Kidney tubule cell (primary cell): ENCODE measurements at regions not wholly inside any gene's neighbourhood (a gene's known extent, or its start where the extent isn't known, plus 50 kb on each side); places are given as distances from the start of the nearest gene placed in this dataset.

Experiments
- DNase-seq: peaks from one replicate; pipeline ENCODE4 v3.0.0-alpha.2; 2018; ENCODE audit warnings: low spot score

DNA sequence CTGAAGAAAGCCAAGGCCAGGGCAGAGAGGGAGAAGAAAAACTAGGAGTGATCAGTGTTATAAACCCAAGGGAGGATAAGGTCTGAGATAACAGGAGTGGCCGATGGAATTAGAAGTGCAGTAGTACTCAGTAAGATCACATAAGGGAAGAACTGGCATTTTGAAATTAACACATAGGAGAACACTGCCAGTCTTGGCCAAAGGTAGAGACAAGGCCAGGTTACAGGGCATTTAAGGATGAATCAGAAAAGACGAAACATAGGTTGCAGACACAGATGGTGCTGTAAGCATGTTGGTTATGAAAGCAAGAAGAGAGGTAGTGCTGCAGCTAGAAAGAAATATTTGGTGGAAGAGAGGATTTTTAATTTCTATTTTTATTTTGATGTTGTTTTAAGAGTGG, 278.9 kb upstream of the SNX7 start:
- no peak for DNase-seq

DNA sequence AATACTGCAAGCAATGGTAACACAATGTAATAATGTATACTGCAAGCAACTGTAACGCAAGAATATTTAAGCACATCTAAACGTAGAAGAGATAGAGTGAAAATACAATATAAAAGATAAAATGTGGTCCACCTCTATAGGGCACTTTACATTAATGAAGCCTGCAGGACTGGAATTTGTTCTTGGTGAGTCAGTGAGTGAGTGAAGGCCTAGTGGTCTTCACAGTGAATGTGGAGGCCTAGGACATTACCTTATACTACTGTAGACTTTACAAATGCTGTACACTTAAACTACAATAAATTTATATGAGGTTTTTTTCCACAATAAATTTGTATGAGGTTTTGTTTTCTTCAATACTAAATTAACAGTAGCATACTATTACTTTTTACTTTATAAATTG, 287.4 kb upstream of the SNX7 start:
- no peak for DNase-seq

DNA sequence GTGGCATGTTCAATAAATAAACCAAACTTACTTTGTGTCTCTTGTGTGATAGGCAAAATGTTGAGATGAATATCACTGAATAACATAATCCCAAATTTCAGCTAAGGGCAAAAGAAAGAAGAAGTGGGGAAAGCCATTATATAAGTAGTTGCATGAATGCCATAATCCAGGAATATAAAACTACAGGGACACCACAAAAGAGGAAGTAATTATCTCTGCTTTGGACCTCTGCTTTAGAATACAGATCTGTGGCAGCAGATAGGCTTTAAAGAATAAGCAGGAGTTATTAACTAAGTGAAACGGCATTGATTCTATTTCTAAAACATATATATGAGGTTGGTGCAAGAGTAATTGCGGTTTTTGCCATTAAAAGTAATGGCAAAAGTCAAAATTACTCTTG, 288.5 kb upstream of the SNX7 start:
- no peak for DNase-seq

DNA sequence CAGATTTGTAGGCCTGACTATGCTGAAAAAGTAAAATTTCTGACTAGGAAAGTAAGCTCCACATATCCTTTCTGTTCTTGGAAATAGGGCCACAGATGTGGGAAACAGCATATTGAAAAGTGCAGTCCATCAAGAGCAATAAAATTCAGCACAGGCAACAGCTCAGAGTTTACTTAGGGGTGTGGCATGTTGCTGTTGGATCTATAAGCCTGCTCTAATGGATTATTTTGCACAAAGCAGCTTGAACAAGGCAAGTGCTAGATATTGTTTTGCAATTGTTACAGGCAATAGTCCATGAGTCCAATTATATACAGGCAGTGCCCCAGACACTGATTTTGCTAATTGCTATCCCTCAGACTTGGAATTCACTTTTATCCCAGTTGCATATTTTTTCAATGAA, 289.8 kb upstream of the SNX7 start:
- DNase-seq = no peak

DNA sequence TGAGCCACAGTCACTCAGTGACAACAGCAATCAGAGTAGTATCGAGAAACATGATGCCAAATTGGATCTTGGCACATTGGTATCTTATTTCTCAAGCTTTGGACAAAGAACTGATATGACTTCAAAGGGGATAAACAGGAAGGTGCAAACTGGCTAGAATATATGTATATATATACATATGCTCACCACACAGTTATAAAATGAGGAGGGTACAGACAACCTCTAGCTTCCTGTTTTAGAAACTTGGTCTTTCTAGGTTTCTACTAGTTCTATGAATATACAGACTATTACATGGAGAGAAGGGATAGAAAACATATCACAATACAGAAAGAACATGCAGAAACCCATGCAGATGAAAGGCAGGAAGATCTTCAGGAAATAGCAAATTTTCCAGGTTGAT, 292.1 kb upstream of the SNX7 start:
- DNase-seq = no peak

DNA sequence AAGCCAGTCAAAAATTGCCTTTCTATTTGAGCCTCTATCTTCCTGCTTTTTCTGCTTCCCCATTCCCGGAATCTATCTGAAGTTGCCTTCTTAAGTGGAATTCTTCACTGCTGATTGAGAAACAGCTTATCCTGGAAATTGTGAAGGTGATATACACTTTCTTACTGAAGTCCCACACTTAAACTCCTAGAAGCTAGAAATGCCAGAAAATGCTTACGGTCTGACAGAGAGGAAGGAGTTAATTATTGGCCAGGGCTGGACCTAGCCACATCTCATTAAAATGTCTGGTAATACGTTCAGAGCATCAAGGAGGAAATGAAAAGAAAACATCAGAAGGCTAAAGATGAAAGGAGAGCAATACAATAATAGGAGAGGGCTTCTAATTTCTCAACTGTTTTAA, 292.5 kb upstream of the SNX7 start:
- DNase-seq = peak; percentile 23

DNA sequence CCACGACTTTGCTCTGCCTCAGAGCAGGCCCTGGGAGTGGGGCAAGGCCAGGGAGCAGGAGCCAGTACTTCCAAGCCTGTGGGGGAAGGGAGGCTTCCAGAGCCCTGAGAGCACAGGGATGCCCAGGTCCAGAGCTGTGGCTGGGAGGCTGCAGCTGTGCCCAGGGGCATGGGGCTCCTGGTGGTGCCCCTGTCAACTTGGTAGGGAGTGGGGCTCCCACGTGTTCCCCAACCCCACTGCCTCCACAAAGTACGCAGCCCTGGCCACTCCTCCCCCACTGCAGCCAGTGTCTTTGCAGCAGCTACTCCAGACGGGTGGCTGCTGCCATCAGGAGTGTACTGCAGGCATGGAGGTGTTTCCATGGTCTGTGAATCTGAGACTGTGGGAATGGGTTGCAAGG, 294.1 kb upstream of the SNX7 start:
- DNase-seq = no peak

DNA sequence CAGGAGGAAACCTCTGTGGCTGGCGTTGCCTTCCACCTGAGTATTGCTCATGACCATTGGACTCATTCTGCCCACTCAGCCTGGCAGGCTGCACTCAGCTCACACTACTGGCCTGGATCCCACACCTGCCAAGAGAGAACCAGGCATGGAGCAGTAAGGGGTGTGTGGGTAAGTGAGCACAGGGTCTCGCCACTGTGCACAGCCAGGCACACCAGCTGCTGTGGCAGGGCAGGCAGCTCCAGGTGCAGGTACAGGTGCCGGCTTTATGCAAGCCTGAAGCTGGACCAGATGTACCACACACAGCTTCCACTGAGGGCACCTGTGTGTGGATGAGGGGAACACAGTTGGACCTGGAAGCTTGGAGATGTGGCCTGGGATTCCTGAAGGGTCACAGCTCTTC, 295.2 kb upstream of the SNX7 start:
- no peak for DNase-seq

DNA sequence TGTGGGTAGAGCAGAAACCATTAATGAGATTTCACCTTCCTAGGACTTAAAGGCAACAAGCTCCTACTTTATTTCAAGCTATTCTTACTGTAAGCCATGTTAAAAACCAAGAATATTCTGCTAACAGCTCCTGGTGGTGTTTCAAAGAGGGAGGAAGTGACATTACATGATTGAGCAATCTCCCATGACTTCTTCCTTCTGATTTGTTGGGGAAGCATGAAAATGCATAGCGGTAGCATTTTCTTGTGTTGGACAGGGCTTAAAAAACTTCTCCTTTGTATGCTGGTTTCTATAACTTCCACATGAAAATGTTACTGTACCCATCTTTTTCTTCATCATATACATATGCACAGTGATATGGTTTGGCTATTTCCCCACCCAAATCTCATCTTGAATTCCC, 297.0 kb upstream of the SNX7 start:
- no peak for DNase-seq

DNA sequence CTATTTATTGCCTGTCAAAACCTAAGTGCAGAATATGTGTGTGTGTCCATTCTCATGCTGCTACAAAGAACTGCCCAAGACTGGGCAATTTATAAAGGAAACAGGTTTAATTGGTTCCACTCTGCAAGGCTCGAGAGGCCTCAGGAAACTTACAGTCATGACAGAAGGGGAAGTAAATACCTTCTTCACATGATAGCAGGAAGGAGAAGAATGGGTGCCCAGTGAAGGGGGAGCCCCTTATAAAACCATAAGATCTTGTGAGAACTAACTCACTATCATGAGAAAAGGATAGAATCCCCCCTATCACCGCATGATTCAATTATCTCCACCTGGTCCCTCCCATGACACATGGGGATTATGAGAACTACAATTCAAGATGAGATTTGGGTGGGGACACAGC, 300.7 kb upstream of the SNX7 start:
- no peak for DNase-seq

DNA sequence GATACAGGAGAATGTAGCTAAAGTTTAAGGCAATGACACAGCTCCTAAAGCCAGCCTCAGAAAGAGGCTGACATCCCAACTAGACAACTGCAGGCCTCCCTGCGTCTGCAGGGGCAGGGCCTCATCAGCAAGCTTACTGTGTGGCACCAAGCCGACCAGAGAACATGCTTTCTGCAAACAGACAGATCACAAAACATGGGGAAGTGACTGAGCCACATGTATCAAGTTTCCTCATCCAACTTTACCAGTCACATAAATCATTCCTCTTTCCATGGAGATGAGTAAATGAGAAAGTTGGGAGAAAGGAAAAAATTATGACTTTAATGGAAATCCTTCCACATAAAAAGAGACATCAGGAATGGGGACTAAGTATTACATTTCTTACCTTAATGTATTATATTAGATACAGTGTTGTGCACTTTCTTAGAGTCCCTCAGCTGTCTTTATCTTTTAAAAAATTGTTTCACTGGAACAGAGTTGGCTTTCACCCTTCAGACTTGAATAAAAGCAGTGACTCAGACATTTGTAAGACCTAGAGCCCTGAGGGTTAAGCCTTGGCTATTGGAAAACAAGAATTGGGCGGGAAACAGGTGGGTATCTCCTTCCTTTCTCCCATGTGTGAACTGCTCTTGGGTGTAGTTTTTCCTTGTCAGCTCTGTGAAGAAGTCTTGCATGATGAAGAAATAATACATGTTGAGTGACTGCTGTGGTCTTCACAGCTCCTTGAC, 305.7 kb upstream of the SNX7 start:
- DNase-seq = no peak

DNA sequence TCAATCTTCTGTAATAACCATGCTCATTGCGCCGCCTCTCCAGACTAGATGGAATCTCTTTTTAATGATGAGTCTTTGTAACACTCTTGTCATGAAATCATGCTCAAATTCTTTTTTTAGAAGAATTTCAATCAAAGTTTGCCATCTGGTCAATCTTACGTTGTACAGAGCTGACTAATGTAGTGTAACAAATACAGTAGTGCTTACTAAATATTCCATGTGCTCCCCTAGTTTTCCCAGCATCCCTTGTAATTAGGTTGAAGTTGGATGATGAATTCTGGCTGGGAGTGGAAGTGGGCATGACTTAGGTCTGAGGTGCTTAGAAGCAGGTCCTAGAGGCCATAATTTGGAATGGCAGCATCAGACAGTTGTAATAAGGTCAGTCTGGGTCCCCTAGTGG, 309.1 kb upstream of the SNX7 start:
- no peak for DNase-seq

DNA sequence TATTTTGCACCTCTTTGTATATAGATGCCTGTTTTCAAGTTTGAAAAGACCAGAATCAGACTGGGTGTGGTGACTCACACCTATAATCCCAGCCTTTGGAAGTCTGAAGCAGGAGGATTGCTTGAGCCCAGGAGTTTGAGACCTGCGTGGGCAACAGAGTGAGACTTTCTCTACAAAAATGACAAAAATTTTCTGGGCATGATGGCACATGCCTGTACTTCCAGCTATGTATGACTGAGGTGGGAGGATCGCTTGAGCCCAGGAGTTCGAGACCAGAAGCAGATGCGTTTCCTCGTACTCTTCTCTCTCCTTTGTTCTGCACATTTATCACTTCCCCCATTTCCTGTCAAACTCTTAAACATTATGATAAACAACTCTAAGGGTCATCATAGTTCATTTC, 310.0 kb upstream of the SNX7 start:
- DNase-seq = no peak

DNA sequence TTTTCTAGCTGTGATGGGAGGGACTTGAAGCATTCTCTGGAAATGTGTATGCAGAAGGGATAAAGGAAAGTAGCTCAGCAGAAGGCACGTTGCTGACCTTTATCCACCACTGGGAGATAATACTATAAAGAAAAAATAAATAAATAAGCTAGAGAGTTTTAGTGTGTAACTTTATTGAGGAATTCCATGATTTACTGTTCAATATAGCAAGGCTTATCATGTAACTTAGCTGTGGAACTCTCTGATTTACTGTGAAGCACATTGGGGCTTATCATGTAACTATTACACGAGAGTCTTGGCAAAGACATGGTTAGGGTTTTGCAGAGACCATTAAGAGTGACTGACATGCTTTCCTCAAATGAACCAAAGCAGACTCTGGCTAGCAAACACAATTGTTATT, 316.1 kb upstream of the SNX7 start:
- DNase-seq = no peak

DNA sequence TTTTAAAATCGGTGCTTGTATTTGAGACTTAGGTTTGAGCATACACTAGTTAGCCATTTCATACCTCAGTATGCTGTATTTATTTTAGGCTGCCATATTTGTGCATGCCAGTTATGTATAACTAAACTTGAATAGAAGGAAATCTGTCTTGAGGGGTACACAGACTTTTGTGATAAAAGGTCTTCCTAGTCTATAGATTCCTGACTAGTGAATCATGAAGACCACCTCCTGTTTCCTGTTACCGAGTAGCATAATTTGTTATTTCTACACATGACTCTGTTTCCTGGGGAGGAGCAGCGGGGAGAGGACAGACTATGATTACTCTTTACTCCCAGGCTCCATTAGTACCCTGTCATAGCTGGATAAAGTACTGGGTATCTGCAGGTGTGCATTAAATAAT, 316.8 kb upstream of the SNX7 start:
- no peak for DNase-seq

DNA sequence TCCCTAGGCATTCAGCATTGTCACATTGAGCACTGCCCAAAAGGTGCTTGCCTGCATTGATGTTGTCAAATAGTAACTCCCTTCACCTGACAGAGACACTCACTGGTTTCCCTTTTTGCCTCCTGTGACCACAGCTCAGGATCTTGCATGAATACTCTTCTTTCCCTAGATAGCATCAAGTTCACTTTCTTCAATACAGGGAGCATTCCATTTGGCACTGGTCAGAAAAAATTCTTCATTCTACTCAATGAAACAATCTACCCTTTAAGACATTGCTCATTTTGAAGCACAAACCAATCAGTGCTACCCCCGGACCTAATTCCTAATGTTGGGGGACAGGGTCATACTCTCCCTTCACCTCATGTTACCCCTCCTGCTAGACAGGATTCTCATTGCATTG, 319.0 kb upstream of the SNX7 start:
- peak; percentile 44 for DNase-seq

DNA sequence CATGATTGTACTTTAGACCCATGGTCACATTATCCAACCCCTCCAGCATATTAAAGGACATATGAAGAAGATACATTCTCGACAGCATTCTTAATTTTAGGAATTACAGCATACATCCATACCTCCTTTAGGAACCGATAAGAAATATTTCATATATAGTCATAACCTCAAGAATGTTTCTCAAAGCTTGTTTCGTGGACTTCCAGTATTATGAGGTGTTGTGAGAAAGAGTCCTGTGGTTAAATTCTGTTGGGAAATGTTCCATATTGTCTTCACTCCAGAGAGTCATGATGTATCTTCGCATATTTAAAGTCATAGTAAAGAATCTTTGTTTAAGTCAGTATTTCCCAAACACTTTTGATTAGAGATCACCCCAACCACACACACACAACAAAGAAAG, 321.0 kb upstream of the SNX7 start:
- DNase-seq = no peak

DNA sequence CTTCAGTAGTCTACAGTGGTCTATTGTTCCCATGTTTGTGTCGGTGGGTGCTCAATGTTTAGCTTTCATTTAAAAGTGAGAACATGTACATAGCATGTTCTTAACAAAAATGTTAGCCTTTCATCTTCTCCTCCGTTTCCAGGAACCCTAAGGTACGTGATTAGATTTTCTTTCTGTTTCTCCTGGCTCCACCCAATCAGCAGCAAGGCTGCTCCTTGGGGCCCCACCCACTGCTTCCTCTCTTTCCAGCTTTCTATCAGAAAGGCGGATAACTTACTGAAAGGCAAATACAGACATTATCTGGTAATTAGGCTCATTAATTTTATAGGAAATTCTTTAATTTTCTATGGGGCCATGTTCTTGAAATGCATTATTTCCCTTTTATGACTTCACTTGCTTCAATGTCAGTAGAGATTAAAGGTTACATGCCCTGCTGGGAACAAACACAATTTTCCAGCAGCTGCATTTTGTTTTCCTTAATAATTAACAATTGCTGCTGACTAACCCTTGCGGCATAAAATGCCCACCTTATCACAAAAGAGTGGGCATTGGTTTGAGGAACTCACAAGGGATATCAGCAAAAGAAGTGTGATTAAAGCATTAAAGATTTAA, 324.9 kb upstream of the SNX7 start:
- peak; percentile 52 for DNase-seq

DNA sequence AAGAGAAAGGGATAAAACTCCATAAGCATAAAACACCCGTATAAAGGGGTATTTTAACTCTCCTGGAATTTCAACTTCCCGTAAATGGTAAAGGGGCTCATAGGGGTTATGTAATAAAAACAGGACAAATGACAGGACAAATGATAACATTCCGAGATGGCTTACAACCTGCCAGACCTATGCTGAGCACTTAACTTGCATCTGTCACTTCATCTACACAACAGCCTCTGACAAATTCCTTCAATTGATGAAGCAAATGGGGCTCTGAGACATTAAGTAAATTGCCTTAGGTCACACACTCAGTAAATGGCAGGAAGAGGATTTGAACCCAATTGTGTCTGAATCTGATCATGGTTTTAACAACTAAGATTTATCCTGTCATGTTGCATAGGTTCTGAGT, 327.6 kb upstream of the SNX7 start:
- DNase-seq = no peak

DNA sequence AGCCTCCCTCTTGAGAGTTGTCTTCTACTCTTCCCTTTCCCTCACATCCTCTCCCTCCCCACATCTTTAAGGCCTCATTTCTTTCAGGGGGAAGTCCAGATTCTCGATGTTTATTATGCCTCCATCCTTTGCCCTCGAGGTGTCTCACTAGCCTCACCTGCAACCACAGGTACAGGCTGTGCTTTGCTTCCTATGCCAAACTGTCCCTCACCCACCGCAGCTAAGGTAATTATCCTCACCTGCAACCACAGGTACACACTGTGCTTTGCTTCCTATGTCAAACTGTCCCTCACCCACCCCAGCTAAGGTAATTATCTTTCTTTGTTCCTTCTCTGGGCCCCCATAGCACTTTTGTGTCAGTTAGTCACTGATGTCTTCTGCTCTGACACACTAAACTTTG, 328.1 kb upstream of the SNX7 start:
- no peak for DNase-seq

DNA sequence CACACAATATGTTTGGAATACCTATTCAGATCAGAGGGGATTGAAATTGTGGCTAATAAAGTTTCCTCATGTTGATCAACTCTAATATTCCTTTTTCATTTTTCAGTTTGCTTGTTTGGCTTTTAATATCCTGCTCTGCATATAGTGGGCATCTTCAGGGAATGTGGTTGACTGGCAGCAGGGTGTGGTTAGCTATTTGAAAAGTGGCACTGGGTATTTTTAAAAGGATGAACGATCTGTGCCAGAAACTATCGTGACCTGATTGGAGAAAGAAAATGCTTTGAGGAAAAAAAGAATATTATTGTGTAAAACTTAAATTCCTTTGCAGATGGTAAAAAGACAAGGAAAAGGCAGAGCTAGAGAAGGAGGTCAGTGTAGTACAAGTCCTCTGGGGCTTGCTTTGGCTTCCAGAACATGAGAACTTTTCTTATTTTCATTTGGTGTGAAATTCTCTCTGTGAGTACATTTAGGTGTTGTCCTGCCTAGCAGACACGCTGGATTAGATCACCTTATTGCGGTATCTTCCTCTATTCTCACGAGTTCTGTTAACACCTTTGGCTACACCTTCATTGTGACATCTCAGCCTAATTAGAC, 329.7 kb upstream of the SNX7 start:
- no peak for DNase-seq

DNA sequence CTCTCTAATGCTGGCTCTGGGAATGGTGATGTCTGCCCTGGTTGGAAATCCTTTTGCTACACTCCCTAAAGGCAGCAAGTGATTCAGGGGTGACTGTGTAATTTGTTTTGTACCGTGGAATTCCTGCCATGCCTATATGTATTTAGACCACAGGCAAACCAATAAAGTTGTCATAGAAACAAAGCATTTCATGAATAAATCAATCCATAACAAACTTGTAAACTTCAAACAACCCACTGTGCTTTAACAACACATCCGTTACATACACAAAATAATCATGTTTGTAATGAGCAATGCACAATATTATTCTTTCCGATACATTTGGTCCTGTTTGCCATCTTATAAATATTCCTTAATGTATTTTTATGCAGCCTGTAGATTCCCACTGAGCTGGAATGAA, 330.3 kb upstream of the SNX7 start:
- DNase-seq = peak; percentile 48

DNA sequence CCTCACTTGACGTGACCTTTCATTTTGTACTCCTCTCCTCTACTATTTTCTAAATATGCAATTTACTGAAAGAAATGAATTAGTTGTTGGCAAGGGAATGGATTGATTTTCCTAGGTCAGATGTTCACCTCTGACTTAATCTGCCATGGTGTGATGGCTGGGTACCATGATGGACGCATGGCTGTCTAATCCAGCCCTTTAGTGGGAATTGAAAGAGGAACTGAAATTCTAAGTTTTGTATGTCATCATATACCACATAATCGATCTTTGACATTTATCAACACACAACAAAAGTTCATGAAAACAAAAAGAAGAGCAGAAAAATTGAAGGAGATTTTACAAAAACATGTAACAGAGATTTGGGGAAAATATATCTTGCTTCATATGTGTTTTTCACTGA, 331.3 kb upstream of the SNX7 start:
- no peak for DNase-seq

DNA sequence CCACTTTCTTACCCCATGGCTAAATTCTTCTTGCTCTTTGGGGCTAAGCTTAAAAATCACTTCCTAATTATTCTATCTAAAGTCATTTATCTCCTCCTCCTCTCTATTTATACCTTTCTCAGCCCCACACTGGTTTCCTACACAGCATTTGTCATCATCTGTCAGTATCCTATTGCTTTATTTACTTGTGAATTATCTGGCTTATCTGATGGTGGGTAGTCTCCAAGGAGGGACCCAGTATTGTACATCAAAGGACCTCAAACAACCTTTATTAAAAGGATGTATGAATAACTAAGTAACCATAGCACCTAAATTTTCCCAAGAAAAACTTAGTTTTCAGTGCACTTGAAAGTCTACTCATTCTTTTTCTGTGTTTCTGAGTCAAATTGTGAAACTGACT, 332.7 kb upstream of the SNX7 start:
- DNase-seq = no peak
